CD8-positive, alpha-beta memory T cell (primary cell): ENCODE measurements at regions not wholly inside any gene's neighbourhood (a gene's known extent, or its start where the extent isn't known, plus 50 kb on each side); places are given as distances from the start of the nearest gene placed in this dataset.

Experiments
- CTCF ChIA-PET: fragments of 350-600 bp; sonication (Branson Sonifier 250); formaldehyde crosslinking; loops from one replicate; lab custom pipeline; 2021; ENCODE audit warnings: antibody characterized with exemption; lab: Charles Lee
- POLR2A ChIA-PET: fragments of 350-600 bp; sonication (Branson Sonifier 250); formaldehyde crosslinking; loops from one replicate; lab custom pipeline; 2021; ENCODE audit warnings: antibody characterized with exemption; lab: Charles Lee
- DNase-seq, 5 donors: peaks; one replicate each; pipeline versions ENCODE4 v3.0.0 to v3.0.0-alpha.2; 2020 to 2022; ENCODE audit warnings: mixed read lengths in 1 of 5
- H3K27ac ChIP-seq: one replicate; pipeline ENCODE4 v1.7.0; 2013; ENCODE audit warnings: low read depth, mild to moderate bottlenecking, low read length, moderate library complexity
- H3K27me3 ChIP-seq: 2 replicates; pipeline ENCODE4 v1.7.0; 2013; ENCODE audit warnings: low read length, mild to moderate bottlenecking; ENCODE audit not compliant: insufficient read depth, poor library complexity, severe bottlenecking
- H3K36me3 ChIP-seq: 2 replicates; pipeline ENCODE4 v1.7.0; 2013; ENCODE audit warnings: mild to moderate bottlenecking, low read length, moderate library complexity; ENCODE audit not compliant: insufficient read depth
- H3K4me1 ChIP-seq: 2 replicates; pipeline ENCODE4 v1.7.0; 2013; ENCODE audit warnings: mild to moderate bottlenecking, low read length, moderate library complexity; ENCODE audit not compliant: insufficient read depth
- H3K4me3 ChIP-seq: 2 replicates; pipeline ENCODE4 v1.7.0; 2013; ENCODE audit warnings: mild to moderate bottlenecking, low read length
- H3K9me3 ChIP-seq: 2 replicates; pipeline ENCODE4 v1.7.0; 2013; ENCODE audit warnings: mild to moderate bottlenecking, low read length
- H3K27ac Mint-ChIP-seq, 8 donors: one replicate each; pipeline ENCODE4 v1.8.0; 2020 to 2021; ENCODE audit warnings: mixed read lengths in 8 of 8, mild to moderate bottlenecking in 6 of 8, inconsistent platforms in 3 of 8, moderate library complexity in 3 of 8
- H3K27me3 Mint-ChIP-seq, 2 donors: one replicate each; pipeline ENCODE4 v1.8.0; 2020 to 2021; ENCODE audit warnings: mixed read lengths in 2 of 2, mild to moderate bottlenecking in 1 of 2, moderate library complexity in 1 of 2
- H3K36me3 Mint-ChIP-seq, 3 donors: one replicate each; pipeline ENCODE4 v1.8.0; 2020 to 2021; ENCODE audit warnings: mixed read lengths in 3 of 3, inconsistent platforms in 1 of 3, mild to moderate bottlenecking in 1 of 3
- H3K4me1 Mint-ChIP-seq, 3 donors: one replicate each; pipeline ENCODE4 v1.8.0; 2020 to 2021; ENCODE audit warnings: mixed read lengths in 3 of 3, inconsistent platforms in 1 of 3, mild to moderate bottlenecking in 1 of 3
- H3K4me3 Mint-ChIP-seq, 7 donors: one replicate each; pipeline ENCODE4 v1.8.0; 2020 to 2021; ENCODE audit warnings: mixed read lengths in 7 of 7, mild to moderate bottlenecking in 6 of 7, moderate library complexity in 4 of 7, inconsistent platforms in 2 of 7
- H3K9me3 Mint-ChIP-seq, 5 donors: one replicate each; pipeline ENCODE4 v1.8.0; 2020 to 2022; ENCODE audit warnings: mixed read lengths in 5 of 5, mild to moderate bottlenecking in 3 of 5, moderate library complexity in 2 of 5, inconsistent platforms in 1 of 5

DNA sequence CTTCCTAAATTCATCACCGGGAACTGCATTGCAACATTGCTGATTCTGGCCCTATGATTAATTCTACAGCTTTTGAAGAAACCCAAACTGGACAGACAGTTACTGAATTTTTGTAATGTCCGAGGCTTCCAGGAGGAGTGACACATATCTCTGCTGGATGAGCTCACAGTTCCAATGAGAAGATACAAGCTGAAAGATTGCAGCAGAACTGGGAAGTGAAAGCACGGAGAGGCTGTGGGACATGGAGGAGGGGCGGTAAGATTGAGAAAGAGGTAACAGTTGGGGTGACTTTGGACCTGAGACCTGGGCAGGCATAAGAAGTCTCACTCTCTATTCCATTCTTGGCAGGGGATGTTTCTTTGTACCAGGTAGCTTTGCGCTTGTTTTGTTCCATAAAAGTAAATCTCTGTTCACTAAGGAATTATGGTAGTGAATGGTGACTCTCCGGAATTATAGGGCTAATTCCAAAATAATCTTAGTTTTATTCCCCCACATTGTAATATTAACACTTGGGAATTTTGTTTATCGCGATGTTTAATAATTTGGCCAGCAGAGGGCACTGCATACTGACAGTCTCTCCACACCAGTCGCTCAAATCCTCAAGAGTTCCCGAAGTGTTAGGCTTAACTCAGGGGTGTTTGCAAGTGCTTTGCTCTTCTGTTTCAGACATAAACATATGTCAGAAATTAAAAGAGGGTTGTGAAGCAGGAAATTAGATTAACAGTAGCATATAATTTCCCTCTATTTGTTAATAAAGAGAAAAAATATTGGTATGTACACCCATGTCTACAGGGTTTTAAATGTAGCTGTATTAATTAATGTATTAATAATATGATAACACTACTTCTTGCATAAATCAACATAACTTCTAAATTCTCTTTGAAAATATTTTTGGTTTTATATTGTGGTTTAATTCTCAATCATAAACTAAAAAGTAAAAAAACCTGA is 201.4 kb downstream of the SOCS6 start:
- H3K4me1 ChIP-seq: peaks cover 5% of the 10 kb centered on the region
- H3K27ac ChIP-seq: no peak overlapping the region
- ChIA-PET CTCF (interaction anchor here (1.0 to 2.8 kb wide), 11 partner anchors 8 to 30 kb away, joined by 3 to 17 read pairs (median 3); no protein-coding TSS in a partner anchor), POLR2A (no interaction called here)
- no peaks in the 10 kb centered on the region for H3K9me3 ChIP-seq
- H3K36me3 Mint-ChIP-seq: no peaks in the 10 kb centered on the region
- no peak overlapping the region for H3K27ac Mint-ChIP-seq
- no peak overlapping the region for H3K4me3 ChIP-seq
- H3K36me3 ChIP-seq: no peaks in the 10 kb centered on the region
- H3K9me3 Mint-ChIP-seq: no peaks in the 10 kb centered on the region
- H3K27me3 ChIP-seq: no peaks in the 10 kb centered on the region
- DNase-seq: peak in 2 of 5 donors; percentile 3 to 50
- no peaks in the 10 kb centered on the region for H3K4me1 Mint-ChIP-seq
- peaks cover 9 to 10% of the 10 kb centered on the region in 2 donors for H3K27me3 Mint-ChIP-seq
- H3K4me3 Mint-ChIP-seq: no peak overlapping the region

DNA sequence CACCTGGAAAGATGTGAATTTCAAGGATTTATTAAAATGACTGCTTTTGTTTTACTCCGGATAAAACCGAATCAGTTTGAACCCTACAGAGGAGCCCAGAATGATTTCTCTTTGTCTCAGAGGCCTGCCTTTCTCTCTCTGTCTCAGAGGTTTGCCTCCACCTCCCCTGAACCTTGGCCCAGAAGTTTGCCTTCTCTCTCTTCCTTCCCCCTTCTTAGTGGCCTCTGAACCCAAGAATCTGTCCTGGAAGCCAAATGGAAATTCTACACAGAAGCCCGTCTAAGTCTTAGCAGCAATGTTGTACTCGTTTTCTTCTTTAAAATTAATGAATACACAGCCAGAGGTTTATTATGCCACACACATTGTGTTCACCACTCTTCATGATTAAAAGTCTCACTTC is 200.7 kb downstream of the SOCS6 start:
- H3K4me3 ChIP-seq: no peak overlapping the region
- H3K27me3 ChIP-seq: no peaks in the 10 kb centered on the region
- Mint-ChIP-seq H3K27ac (no peak overlapping the region), H3K4me1 (no peaks in the 10 kb centered on the region), H3K4me3 (no peak overlapping the region), H3K36me3 (no peaks in the 10 kb centered on the region), H3K9me3 (no peaks in the 10 kb centered on the region), H3K27me3 (peaks cover 9 to 12% of the 10 kb centered on the region in 2 donors)
- no peak for DNase-seq
- POLR2A ChIA-PET: no interaction called here
- H3K27ac ChIP-seq: no peak overlapping the region
- H3K4me1 ChIP-seq: peaks cover 5% of the 10 kb centered on the region
- no peaks in the 10 kb centered on the region for H3K9me3 ChIP-seq
- H3K36me3 ChIP-seq: no peaks in the 10 kb centered on the region
- CTCF ChIA-PET: interaction anchor here (1.0 to 2.8 kb wide), 4 partner anchors 8 to 24 kb away, joined by 3 to 17 read pairs (median 6); no protein-coding TSS in a partner anchor

DNA sequence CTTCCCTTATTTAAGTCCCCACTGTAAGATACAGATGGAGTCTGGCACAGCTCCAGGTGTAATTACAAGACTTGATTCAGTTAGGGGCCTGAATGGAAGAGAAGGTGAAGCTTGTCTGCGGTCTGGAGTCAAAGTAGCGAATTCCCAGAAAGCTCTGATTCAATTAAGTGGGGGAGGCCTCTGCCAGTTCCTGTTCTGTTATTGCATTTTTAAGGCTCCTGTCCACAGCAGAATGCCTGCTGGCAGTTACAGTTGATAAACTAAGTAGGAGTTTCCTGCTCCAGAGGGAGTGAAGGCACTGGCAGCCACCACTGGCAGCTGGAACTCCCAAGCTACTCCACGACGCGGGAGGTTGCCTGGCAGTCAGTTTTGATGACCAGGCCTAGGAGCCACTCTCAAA is 181.1 kb downstream of the SOCS6 start:
- Histone ChIP-seq H3K9me3 (no peaks in the 10 kb centered on the region), H3K36me3 (no peaks in the 10 kb centered on the region), H3K4me3 (no peak overlapping the region), H3K27me3 (no peaks in the 10 kb centered on the region), H3K4me1 (no peaks in the 10 kb centered on the region), H3K27ac (no peak overlapping the region)
- no peaks in the 10 kb centered on the region for H3K4me1 Mint-ChIP-seq
- DNase-seq: no peak
- POLR2A ChIA-PET: no interaction called here
- CTCF ChIA-PET: interaction anchor here (1.2 to 1.5 kb wide), 2 partner anchors 22 to 36 kb away, joined by 3 to 5 read pairs; no protein-coding TSS in a partner anchor
- no peak overlapping the region for H3K4me3 Mint-ChIP-seq
- no peaks in the 10 kb centered on the region for H3K27me3 Mint-ChIP-seq
- H3K36me3 Mint-ChIP-seq: no peaks in the 10 kb centered on the region
- H3K27ac Mint-ChIP-seq: no peak overlapping the region
- H3K9me3 Mint-ChIP-seq: peaks cover 0 to 1% (median 0%) of the 10 kb centered on the region in 5 donors

DNA sequence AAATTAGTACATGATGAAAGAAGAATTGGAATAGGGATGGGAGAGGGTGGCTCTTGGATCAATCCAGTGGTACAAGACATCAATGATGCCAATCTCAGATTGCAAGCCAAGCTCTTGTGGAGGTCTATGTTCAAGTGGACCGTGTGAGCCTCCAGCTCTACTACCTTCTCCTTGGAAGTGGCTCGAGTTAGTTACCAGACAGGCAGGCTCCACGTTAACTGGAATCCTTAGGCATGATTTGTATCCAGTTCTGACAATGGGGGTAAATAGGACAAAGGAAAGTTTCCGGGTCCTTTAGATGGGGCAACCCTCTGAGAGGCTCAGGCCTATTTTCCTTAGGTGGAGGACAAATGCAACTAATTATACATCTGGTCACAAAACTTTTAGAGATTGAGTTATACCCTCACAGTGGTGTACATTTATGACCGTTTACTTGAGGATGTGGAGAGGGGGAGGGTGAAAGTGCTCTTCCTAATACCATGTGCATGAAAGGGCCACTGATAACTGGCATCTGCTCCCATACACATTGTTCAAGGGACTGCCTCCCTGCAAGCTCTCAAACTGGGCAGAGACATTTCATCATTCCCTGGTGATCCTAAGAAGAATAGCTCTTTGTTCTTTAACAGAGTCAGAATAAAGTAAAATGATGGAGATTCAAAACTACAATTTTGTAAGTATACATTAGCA is 180.2 kb downstream of the SOCS6 start:
- Histone ChIP-seq H3K27ac (no peak overlapping the region), H3K4me3 (no peak overlapping the region), H3K4me1 (no peaks in the 10 kb centered on the region), H3K36me3 (no peaks in the 10 kb centered on the region), H3K9me3 (no peaks in the 10 kb centered on the region), H3K27me3 (no peaks in the 10 kb centered on the region)
- Mint-ChIP-seq H3K4me3 (no peak overlapping the region), H3K27ac (no peak overlapping the region), H3K27me3 (peaks cover 1 to 3% of the 10 kb centered on the region in 2 donors), H3K4me1 (peaks cover 3 to 9% (median 7%) of the 10 kb centered on the region in 3 donors), H3K9me3 (peaks cover 0 to 1% (median 0%) of the 10 kb centered on the region in 5 donors), H3K36me3 (no peaks in the 10 kb centered on the region)
- DNase-seq: no peak
- ChIA-PET CTCF (no interaction called here), POLR2A (no interaction called here)

DNA sequence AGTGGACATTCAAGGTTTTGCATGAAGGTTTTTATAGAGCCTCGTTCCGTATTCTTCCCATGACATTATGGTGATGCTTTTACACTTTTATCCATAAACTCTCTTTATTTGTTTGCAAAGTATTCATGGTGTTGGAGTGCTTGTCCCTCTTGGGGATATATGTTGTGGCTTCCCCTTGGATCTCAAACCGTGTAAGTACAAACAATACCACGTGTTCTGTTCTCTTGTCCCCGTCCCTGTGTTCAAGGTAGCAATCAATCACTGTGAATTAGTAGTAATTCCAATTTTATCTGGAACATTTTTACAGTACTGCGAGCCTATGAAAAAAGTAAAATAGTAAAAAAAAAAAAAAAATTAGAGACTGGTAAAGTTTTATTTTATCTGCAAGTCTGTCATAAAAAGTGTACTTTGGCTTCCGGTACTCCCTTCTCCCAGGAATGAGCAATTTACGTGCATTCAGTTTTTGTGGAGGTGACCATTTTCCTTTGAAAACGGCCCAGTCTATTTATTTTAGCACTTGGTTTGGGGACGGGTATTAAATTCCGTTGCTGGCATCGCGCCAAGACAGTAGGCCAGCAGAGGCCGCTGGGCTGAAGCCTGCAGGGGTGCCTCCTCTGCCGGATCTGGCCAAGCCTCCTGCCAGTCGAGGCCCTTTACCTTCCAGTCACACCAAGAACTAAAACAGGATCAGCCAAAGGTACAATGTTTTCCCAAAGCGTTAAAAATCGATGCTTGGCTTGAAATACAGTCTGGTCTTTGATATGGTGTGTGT is 175.7 kb downstream of the SOCS6 start:
- peaks cover 3 to 9% (median 7%) of the 10 kb centered on the region in 3 donors for H3K4me1 Mint-ChIP-seq
- ChIA-PET POLR2A (no interaction called here), CTCF (no interaction called here)
- Histone ChIP-seq H3K36me3 (no peaks in the 10 kb centered on the region), H3K4me1 (no peaks in the 10 kb centered on the region), H3K4me3 (peak overlapping the region; percentile 24), H3K27ac (no peak overlapping the region), H3K27me3 (no peaks in the 10 kb centered on the region), H3K9me3 (no peaks in the 10 kb centered on the region)
- no peaks in the 10 kb centered on the region for H3K36me3 Mint-ChIP-seq
- peak overlapping the region in 6 of 7 donors; percentile 49 to 72 (median 58) for H3K4me3 Mint-ChIP-seq
- H3K27me3 Mint-ChIP-seq: peaks cover 23 to 34% of the 10 kb centered on the region in 2 donors
- peaks cover 0 to 1% (median 0%) of the 10 kb centered on the region in 5 donors for H3K9me3 Mint-ChIP-seq
- peak in 2 of 5 donors; percentile 9 to 26 for DNase-seq
- H3K27ac Mint-ChIP-seq: no peak overlapping the region

DNA sequence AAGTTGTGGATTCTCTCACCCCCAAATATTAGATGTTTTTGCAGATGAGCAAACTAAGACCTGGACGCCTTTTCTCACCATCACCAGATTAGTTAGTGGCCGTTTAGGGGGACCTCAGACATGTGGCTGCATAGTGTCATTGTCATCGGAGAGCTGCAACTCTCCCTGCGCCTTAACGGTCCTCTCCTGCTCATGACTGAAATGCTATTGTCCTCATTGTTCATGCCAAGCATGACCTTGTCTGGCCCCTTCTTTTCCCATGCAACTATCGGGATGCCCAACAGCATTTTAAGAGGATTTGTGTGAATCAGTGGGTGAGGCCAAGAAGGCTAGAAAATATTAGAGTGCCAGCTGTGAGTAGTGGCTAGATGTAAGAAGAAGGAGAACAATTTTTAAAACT is 174.2 kb downstream of the SOCS6 start:
- H3K27me3 Mint-ChIP-seq: peaks cover 27 to 41% of the 10 kb centered on the region in 2 donors
- Histone ChIP-seq H3K27me3 (no peaks in the 10 kb centered on the region), H3K27ac (no peak overlapping the region), H3K36me3 (no peaks in the 10 kb centered on the region), H3K9me3 (no peaks in the 10 kb centered on the region), H3K4me3 (no peak overlapping the region), H3K4me1 (no peaks in the 10 kb centered on the region)
- no peak overlapping the region for H3K4me3 Mint-ChIP-seq
- no peaks in the 10 kb centered on the region for H3K36me3 Mint-ChIP-seq
- DNase-seq: no peak
- ChIA-PET CTCF (no interaction called here), POLR2A (no interaction called here)
- H3K27ac Mint-ChIP-seq: no peak overlapping the region
- H3K4me1 Mint-ChIP-seq: peaks cover 3 to 9% (median 7%) of the 10 kb centered on the region in 3 donors
- H3K9me3 Mint-ChIP-seq: peaks cover 0 to 1% (median 0%) of the 10 kb centered on the region in 5 donors

DNA sequence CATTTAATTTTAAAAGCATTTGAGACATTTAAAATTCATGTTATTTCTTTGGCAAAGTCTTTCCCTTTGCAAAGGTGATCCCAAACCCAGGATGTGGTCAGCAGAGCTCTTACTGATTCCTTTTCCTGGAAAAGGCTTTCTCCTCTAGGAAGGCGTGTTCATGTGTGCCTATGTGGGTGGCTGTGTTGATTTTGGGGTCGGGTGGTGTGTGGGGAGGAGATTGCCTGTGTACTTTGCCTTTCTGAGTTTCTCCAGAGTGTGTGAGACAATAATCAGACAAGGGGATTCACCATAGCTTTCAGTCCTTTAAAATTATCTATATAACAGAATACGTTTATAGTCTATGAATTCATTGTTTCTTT is 173.2 kb downstream of the SOCS6 start:
- no peak overlapping the region for H3K4me3 Mint-ChIP-seq
- no peaks in the 10 kb centered on the region for H3K36me3 Mint-ChIP-seq
- ChIA-PET POLR2A (no interaction called here), CTCF (no interaction called here)
- H3K27ac ChIP-seq: no peak overlapping the region
- no peak overlapping the region for H3K27ac Mint-ChIP-seq
- DNase-seq: no peak
- H3K9me3 Mint-ChIP-seq: peaks cover 0 to 1% (median 0%) of the 10 kb centered on the region in 5 donors
- H3K4me1 ChIP-seq: no peaks in the 10 kb centered on the region
- H3K9me3 ChIP-seq: no peaks in the 10 kb centered on the region
- H3K27me3 Mint-ChIP-seq: peaks cover 27 to 41% of the 10 kb centered on the region in 2 donors
- H3K4me1 Mint-ChIP-seq: peaks cover 3 to 9% (median 7%) of the 10 kb centered on the region in 3 donors
- H3K27me3 ChIP-seq: no peaks in the 10 kb centered on the region
- H3K4me3 ChIP-seq: no peak overlapping the region
- no peaks in the 10 kb centered on the region for H3K36me3 ChIP-seq
